Prostate gland (tissue), 2 donors: ENCODE measurements at regions not wholly inside any gene's neighbourhood (a gene's known extent, or its start where the extent isn't known, plus 50 kb on each side); places are given as distances from the start of the nearest gene placed in this dataset.

ENCODE experiments used
- DNase-seq: peaks from one replicate; pipeline ENCODE4 v3.0.0-alpha.2; 2019; ENCODE audit warnings: low spot score
- H3K27ac ChIP-seq, 2 donors: fragments of 200-600 bp; sonication (generic); 2 replicates each; pipeline ENCODE4 v1.5.1; 2017 to 2019
- H3K27me3 ChIP-seq: fragments of 200-600 bp; sonication (generic); replicated peaks from 2 replicates; pipeline ENCODE4 v1.5.1; 2019; ENCODE audit not compliant: insufficient read depth
- H3K36me3 ChIP-seq, 2 donors: fragments of 200-600 bp; sonication (generic); 1 replicate in 1 of 2; 2 replicates in 1 of 2; pipeline versions ENCODE4 v1.5.1 to v1.8.1; 2017 to 2019
- H3K4me1 ChIP-seq: fragments of 200-600 bp; sonication (generic); replicated peaks from 2 replicates; pipeline ENCODE4 v1.5.1; 2019
- H3K4me3 ChIP-seq, 2 donors: fragments of 200-600 bp; sonication (generic); 2 replicates each; pipeline ENCODE4 v1.5.1; 2017 to 2019
- H3K9me3 ChIP-seq: fragments of 200-600 bp; sonication (generic); 2 replicates; pipeline ENCODE4 v1.5.1; 2017
- CTCF ChIP-seq, 4 experiments: fragments of 200-600 bp in 2 of 4; fragments of 450-650 bp in 2 of 4; sonication (generic) in 2 of 4; IDR thresholded peaks; 1 replicate in 3 of 4; 2 replicates in 1 of 4; pipeline ENCODE4 v1.5.1; 2016 to 2019; ENCODE audit warnings: antibody characterized with exemption in 4 of 4, mild to moderate bottlenecking in 2 of 4, moderate library complexity in 2 of 4
- POLR2A ChIP-seq: fragments of 450-650 bp; IDR thresholded peaks from one replicate; pipeline ENCODE4 v1.6.1; 2016; ENCODE audit warnings: antibody characterized with exemption, mild to moderate bottlenecking
- POLR2AphosphoS5 ChIP-seq: sonication (generic); formaldehyde crosslinking; IDR thresholded peaks from one replicate; pipeline ENCODE4 v1.6.1; 2017; ENCODE audit warnings: antibody characterized with exemption
- WGBS: methylation state at CpG from one replicate; pipeline ENCODE4 v1.1.5; 2018; 5-methylcytosine and 5-hydroxymethylcytosine counted together
- intact Hi-C: fragments of 100-400 bp; cut with DNase I; formaldehyde crosslinking; loops from one replicate; pipeline ENCODE4 v1.14.2; 2022

GRCh38 chr6:4513561-4513960 lies 262.6 kb upstream of the CDYL start:
- TF ChIP-seq POLR2AphosphoS5 (no peak), POLR2A (no peak), CTCF (IDR thresholded peaks at IDR 0.05) (no peak)
- Histone ChIP-seq H3K4me1 (no peaks in the 10 kb centered on the region), H3K27me3 (no peaks in the 10 kb centered on the region), H3K9me3 (no peaks in the 10 kb centered on the region), H3K36me3 (no peaks in the 10 kb centered on the region), H3K4me3 (no peak overlapping the region), H3K27ac (no peak overlapping the region)
- DNase-seq = no peak
- WGBS = 78% methylated on average over 4 of the region's 4 CpGs
- intact Hi-C loops = no loop called here

- Histone ChIP-seq H3K36me3 (no peaks in the 10 kb centered on the region), H3K27ac (no peak overlapping the region), H3K9me3 (no peaks in the 10 kb centered on the region), H3K27me3 (no peaks in the 10 kb centered on the region), H3K4me3 (no peak overlapping the region), H3K4me1 (no peaks in the 10 kb centered on the region)
- 74% methylated on average over 7 of the region's 7 CpGs for WGBS
- intact Hi-C loops = no loop called here
- TF ChIP-seq POLR2A = no peak
- TF ChIP-seq POLR2AphosphoS5 = no peak
- no peak for TF ChIP-seq CTCF (IDR thresholded peaks at IDR 0.05)
- DNase-seq = no peak
These were observed 264.1 kb upstream of the CDYL start for GRCh38 chr6:4512051-4512471.

- Histone ChIP-seq H3K27me3 (no peaks in the 10 kb centered on the region), H3K36me3 (no peaks in the 10 kb centered on the region), H3K27ac (no peak overlapping the region), H3K4me3 (no peak overlapping the region), H3K9me3 (no peaks in the 10 kb centered on the region), H3K4me1 (no peaks in the 10 kb centered on the region)
- TF ChIP-seq POLR2A = no peak
- TF ChIP-seq CTCF (IDR thresholded peaks at IDR 0.05) = no peak
- no peak for TF ChIP-seq POLR2AphosphoS5
- 93% methylated on average over 5 of the region's 5 CpGs for WGBS
- intact Hi-C loops = no loop called here
- DNase-seq = no peak
These were observed 264.6 kb upstream of the CDYL start for GRCh38 chr6:4511641-4512020.

GRCh38 chr6:4510906-4511640 lies 265.1 kb upstream of the CDYL start:
- Histone ChIP-seq H3K36me3 (no peaks in the 10 kb centered on the region), H3K4me1 (no peaks in the 10 kb centered on the region), H3K27ac (no peak overlapping the region), H3K4me3 (no peak overlapping the region), H3K27me3 (no peaks in the 10 kb centered on the region), H3K9me3 (no peaks in the 10 kb centered on the region)
- intact Hi-C loops = no loop called here
- TF ChIP-seq CTCF (IDR thresholded peaks at IDR 0.05) = no peak
- TF ChIP-seq POLR2AphosphoS5 = no peak
- TF ChIP-seq POLR2A = no peak
- WGBS = 85% methylated on average over 15 of the region's 15 CpGs
- DNase-seq = no peak

- DNase-seq = no peak
- TF ChIP-seq POLR2AphosphoS5 = no peak
- no peak for TF ChIP-seq POLR2A
- no peak for TF ChIP-seq CTCF (IDR thresholded peaks at IDR 0.05)
- no peak overlapping the region for H3K27ac ChIP-seq
- no peaks in the 10 kb centered on the region for H3K4me1 ChIP-seq
- H3K36me3 ChIP-seq = no peaks in the 10 kb centered on the region
- WGBS = 87% methylated on average over 6 of the region's 6 CpGs
- H3K27me3 ChIP-seq = no peaks in the 10 kb centered on the region
- H3K9me3 ChIP-seq = no peaks in the 10 kb centered on the region
- H3K4me3 ChIP-seq = no peak overlapping the region
- intact Hi-C loops = no loop called here
These were observed 265.9 kb upstream of the CDYL start for GRCh38 chr6:4510317-4510716.
